ENCODE measurements at regions not wholly inside any gene's neighbourhood (a gene's known extent, or its start where the extent isn't known, plus 50 kb on each side); places are given as distances from the start of the nearest gene placed in this dataset.

- TF ChIP-seq REST (IDR thresholded peaks at IDR 0.05; ENCODE audit: insufficient read depth in 1 of 2, low read depth in 2 of 2, low read length in 2 of 2) = no peak
- no peak for TF ChIP-seq FOXP2 (optimal IDR thresholded peaks at IDR 0.05; ENCODE audit: borderline replicate concordance, extremely low read depth, extremely low read length, insufficient read depth)
- no peak for TF ChIP-seq SIN3A (IDR thresholded peaks at IDR 0.05; ENCODE audit: borderline replicate concordance, insufficient read depth, low read length)
- no peak for TF ChIP-seq POLR2AphosphoS5 (IDR thresholded peaks at IDR 0.05; ENCODE audit: low read depth, low read length)
- no peak for TF ChIP-seq TAF1 (IDR thresholded peaks at IDR 0.05; ENCODE audit: borderline replicate concordance, insufficient read depth, low read length)
These were observed 304.7 kb downstream of the QKI start for GRCh38 chr6:163719028-163719742.

GRCh38 chr6:163718537-163718936, 304.0 kb downstream of the QKI start:
- TF ChIP-seq FOXP2 (optimal IDR thresholded peaks at IDR 0.05; ENCODE audit: borderline replicate concordance, extremely low read depth, extremely low read length, insufficient read depth) (no peak), POLR2AphosphoS5 (IDR thresholded peaks at IDR 0.05; ENCODE audit: low read depth, low read length) (no peak), SIN3A (IDR thresholded peaks at IDR 0.05; ENCODE audit: borderline replicate concordance, insufficient read depth, low read length) (no peak), TAF1 (IDR thresholded peaks at IDR 0.05; ENCODE audit: borderline replicate concordance, insufficient read depth, low read length) (no peak), REST (IDR thresholded peaks at IDR 0.05; ENCODE audit: insufficient read depth in 1 of 2, low read depth in 2 of 2, low read length in 2 of 2) (no peak)

- TF ChIP-seq TAF1 (IDR thresholded peaks at IDR 0.05; ENCODE audit: borderline replicate concordance, insufficient read depth, low read length) = no peak
- no peak for TF ChIP-seq POLR2AphosphoS5 (IDR thresholded peaks at IDR 0.05; ENCODE audit: low read depth, low read length)
- TF ChIP-seq REST (IDR thresholded peaks at IDR 0.05; ENCODE audit: insufficient read depth in 1 of 2, low read depth in 2 of 2, low read length in 2 of 2) = no peak
- TF ChIP-seq FOXP2 (optimal IDR thresholded peaks at IDR 0.05; ENCODE audit: borderline replicate concordance, extremely low read depth, extremely low read length, insufficient read depth) = no peak
- no peak for TF ChIP-seq SIN3A (IDR thresholded peaks at IDR 0.05; ENCODE audit: borderline replicate concordance, insufficient read depth, low read length)
These were observed 302.7 kb downstream of the QKI start for GRCh38 chr6:163717106-163717764.

- TF ChIP-seq REST (IDR thresholded peaks at IDR 0.05; ENCODE audit: insufficient read depth in 1 of 2, low read depth in 2 of 2, low read length in 2 of 2) = no peak
- no peak for TF ChIP-seq FOXP2 (optimal IDR thresholded peaks at IDR 0.05; ENCODE audit: borderline replicate concordance, extremely low read depth, extremely low read length, insufficient read depth)
- TF ChIP-seq SIN3A (IDR thresholded peaks at IDR 0.05; ENCODE audit: borderline replicate concordance, insufficient read depth, low read length) = no peak
- no peak for TF ChIP-seq TAF1 (IDR thresholded peaks at IDR 0.05; ENCODE audit: borderline replicate concordance, insufficient read depth, low read length)
- TF ChIP-seq POLR2AphosphoS5 (IDR thresholded peaks at IDR 0.05; ENCODE audit: low read depth, low read length) = no peak
These were observed 302.2 kb downstream of the QKI start for GRCh38 chr6:163716690-163717089.
